ENCODE measurements at regions not wholly inside any gene's neighbourhood (a gene's known extent, or its start where the extent isn't known, plus 50 kb on each side); places are given as distances from the start of the nearest gene placed in this dataset.

- no peak for TF ChIP-seq CTCF (IDR thresholded peaks at IDR 0.05)
- no peak for TF ChIP-seq POLR2A (IDR thresholded peaks at IDR 0.05)
Measured at GRCh38 chr2:104236491-104236890, 617.4 kb upstream of the POU3F3 start.
